H9 (cell line): ENCODE measurements at regions not wholly inside any gene's neighbourhood (a gene's known extent, or its start where the extent isn't known, plus 50 kb on each side); places are given as distances from the start of the nearest gene placed in this dataset.

Source experiments
- DNase-seq: peaks from one replicate; pipeline ENCODE4 v3.0.0-alpha.2; 2017
- H2AFZ ChIP-seq: one replicate; pipeline ENCODE4 v1.6.1; 2013; ENCODE audit warnings: mild to moderate bottlenecking, low read length, control low read depth, moderate library complexity
- H2AK5ac ChIP-seq: 2 replicates; pipeline ENCODE4 v1.6.1; 2013; ENCODE audit warnings: low read length, control low read depth, mixed read lengths; ENCODE audit not compliant: insufficient read length
- H2BK120ac ChIP-seq: one replicate; pipeline ENCODE4 v1.6.1; 2013; ENCODE audit warnings: low read depth, mild to moderate bottlenecking, low read length, control low read depth, inconsistent platforms; ENCODE audit not compliant: poor library complexity, severe bottlenecking
- H2BK12ac ChIP-seq: 2 replicates; pipeline ENCODE4 v1.6.1; 2013; ENCODE audit warnings: low read length, control low read depth, mixed read lengths, low read depth; ENCODE audit not compliant: insufficient read length
- H2BK15ac ChIP-seq: 2 replicates; pipeline ENCODE4 v1.6.1; 2013; ENCODE audit warnings: low read depth, low read length, control low read depth
- H2BK20ac ChIP-seq: one replicate; pipeline ENCODE4 v1.6.1; 2013; ENCODE audit warnings: low read depth, mild to moderate bottlenecking, low read length, control low read depth, inconsistent platforms; ENCODE audit not compliant: poor library complexity, severe bottlenecking
- H2BK5ac ChIP-seq: 2 replicates; pipeline ENCODE4 v1.6.1; 2013; ENCODE audit warnings: low read length, control low read depth, mixed read lengths; ENCODE audit not compliant: insufficient read length
- H3K14ac ChIP-seq: 2 replicates; pipeline ENCODE4 v1.6.1; 2013; ENCODE audit warnings: low read length, control low read depth; ENCODE audit not compliant: insufficient read depth
- H3K18ac ChIP-seq: 2 replicates; pipeline ENCODE4 v1.6.1; 2013; ENCODE audit warnings: low read depth, mild to moderate bottlenecking, mixed read lengths, low read length, control low read depth; ENCODE audit not compliant: insufficient read length
- H3K23ac ChIP-seq: 2 replicates; pipeline ENCODE4 v1.6.1; 2013; ENCODE audit warnings: low read length, control low read depth, mixed read lengths, low read depth; ENCODE audit not compliant: insufficient read length
- H3K23me2 ChIP-seq: 2 replicates; pipeline ENCODE4 v1.6.1; 2013; ENCODE audit warnings: low read depth, mild to moderate bottlenecking, mixed read lengths, low read length, control low read depth; ENCODE audit not compliant: insufficient read length, poor library complexity, severe bottlenecking
- H3K27ac ChIP-seq: 2 replicates; pipeline ENCODE4 v1.5.1; 2013; ENCODE audit warnings: low read length, control low read depth, mixed read lengths, low read depth; ENCODE audit not compliant: insufficient read length
- H3K27me3 ChIP-seq: 2 replicates; pipeline ENCODE4 v1.6.1; 2013; ENCODE audit warnings: low read length, control low read depth, inconsistent platforms; ENCODE audit not compliant: insufficient read depth
- H3K4ac ChIP-seq: 2 replicates; pipeline ENCODE4 v1.6.1; 2013; ENCODE audit warnings: low read depth, mild to moderate bottlenecking, control low read depth, inconsistent platforms, low read length, moderate library complexity
- H3K4me1 ChIP-seq: 2 replicates; pipeline ENCODE4 v1.6.1; 2013; ENCODE audit warnings: low read length, control low read depth, inconsistent platforms; ENCODE audit not compliant: insufficient read depth
- H3K4me2 ChIP-seq: 2 replicates; pipeline ENCODE4 v1.6.1; 2013; ENCODE audit warnings: low read length, control low read depth, mixed read lengths; ENCODE audit not compliant: insufficient read length, insufficient read depth
- H3K56ac ChIP-seq: 2 replicates; pipeline ENCODE4 v1.6.1; 2013; ENCODE audit warnings: low read depth, mild to moderate bottlenecking, mixed read lengths, low read length, control low read depth; ENCODE audit not compliant: insufficient read length
- H3K79me1 ChIP-seq: 2 replicates; pipeline ENCODE4 v1.6.1; 2013; ENCODE audit warnings: low read depth, mild to moderate bottlenecking, moderate library complexity, low read length, control low read depth, inconsistent platforms; ENCODE audit not compliant: insufficient read depth, poor library complexity, severe bottlenecking
- H3K79me2 ChIP-seq: 2 replicates; pipeline ENCODE4 v1.6.1; 2013; ENCODE audit warnings: low read length, control low read depth, inconsistent platforms; ENCODE audit not compliant: insufficient read depth
- H3K9ac ChIP-seq: 2 replicates; pipeline ENCODE4 v1.6.1; 2013; ENCODE audit warnings: low read length, control low read depth, mixed read lengths; ENCODE audit not compliant: insufficient read length; ENCODE audit errors: extremely low read depth
- H3K9me3 ChIP-seq: one replicate; pipeline ENCODE4 v1.6.1; 2013; ENCODE audit warnings: low read depth, low read length, inconsistent platforms; ENCODE audit not compliant: control insufficient read depth
- H3T11ph ChIP-seq: one replicate; pipeline ENCODE4 v1.6.1; 2013; ENCODE audit warnings: mild to moderate bottlenecking, low read length, control low read depth, inconsistent platforms
- H4K20me1 ChIP-seq: one replicate; pipeline ENCODE4 v1.6.1; 2013; ENCODE audit not compliant: control insufficient read depth, insufficient read length, insufficient read depth
- H4K5ac ChIP-seq: 2 replicates; pipeline ENCODE4 v1.6.1; 2013; ENCODE audit warnings: low read depth, mild to moderate bottlenecking, mixed read lengths, low read length, control low read depth; ENCODE audit not compliant: insufficient read length
- H4K8ac ChIP-seq: replicated peaks from 2 replicates; pipeline ENCODE4 v1.6.1; 2013; ENCODE audit warnings: low read length, control low read depth, mixed read lengths, low read depth; ENCODE audit not compliant: insufficient read length
- H4K91ac ChIP-seq: 2 replicates; pipeline ENCODE4 v1.6.1; 2013; ENCODE audit warnings: low read depth, mild to moderate bottlenecking, moderate library complexity, mixed read lengths, low read length, control low read depth; ENCODE audit not compliant: insufficient read length
- H3K27ac Mint-ChIP-seq, 3 experiments: 2 replicates in 2 of 3; 3 replicates in 1 of 3; pipeline ENCODE4 v1.8.0; 2020 to 2021; ENCODE audit warnings: mixed read lengths in 3 of 3, mild to moderate bottlenecking in 1 of 3, moderate library complexity in 1 of 3
- H3K27me3 Mint-ChIP-seq: 2 replicates; pipeline ENCODE4 v1.8.0; 2021; ENCODE audit warnings: low read depth, mild to moderate bottlenecking, moderate library complexity, mixed read lengths
- H3K36me3 Mint-ChIP-seq, 3 experiments: 2 replicates in 2 of 3; 3 replicates in 1 of 3; pipeline ENCODE4 v1.8.0; 2020 to 2021; ENCODE audit warnings: low read depth in 3 of 3, mixed read lengths in 3 of 3; ENCODE audit not compliant: insufficient read depth in 1 of 3
- H3K4me1 Mint-ChIP-seq, 2 experiments: 2 replicates each; pipeline ENCODE4 v1.8.0; 2020; ENCODE audit warnings: mixed read lengths in 2 of 2
- H3K4me3 Mint-ChIP-seq, 2 experiments: 2 replicates in 1 of 2; 3 replicates in 1 of 2; pipeline ENCODE4 v1.8.0; 2020 to 2021; ENCODE audit warnings: mild to moderate bottlenecking in 2 of 2, mixed read lengths in 2 of 2, moderate library complexity in 1 of 2
- H3K9me3 Mint-ChIP-seq, 2 experiments: 2 replicates in 1 of 2; 3 replicates in 1 of 2; pipeline ENCODE4 v1.8.0; 2020; ENCODE audit warnings: mild to moderate bottlenecking in 2 of 2, mixed read lengths in 2 of 2, moderate library complexity in 1 of 2
- WGBS: extraction: QIAGEN DNeasy Blood & Tissue Kit; methylation state at CpG from one replicate; pipeline ENCODE4 v1.1.7; 2013; ENCODE audit warnings: missing lambda C conversion rate, low lambda C conversion rate, mixed read lengths; ENCODE audit not compliant: insufficient read length; ENCODE audit errors: extremely low coverage; 5-methylcytosine and 5-hydroxymethylcytosine counted together
- TF ChIP-seq, protein P1 (sequence below): fragments of 200-600 bp; sonication (generic); conservative IDR thresholded peaks from 3 replicates; pipeline ENCODE4 v1.8.0; 2021; ENCODE audit warnings: antibody characterized with exemption, mild to moderate bottlenecking

DNA sequence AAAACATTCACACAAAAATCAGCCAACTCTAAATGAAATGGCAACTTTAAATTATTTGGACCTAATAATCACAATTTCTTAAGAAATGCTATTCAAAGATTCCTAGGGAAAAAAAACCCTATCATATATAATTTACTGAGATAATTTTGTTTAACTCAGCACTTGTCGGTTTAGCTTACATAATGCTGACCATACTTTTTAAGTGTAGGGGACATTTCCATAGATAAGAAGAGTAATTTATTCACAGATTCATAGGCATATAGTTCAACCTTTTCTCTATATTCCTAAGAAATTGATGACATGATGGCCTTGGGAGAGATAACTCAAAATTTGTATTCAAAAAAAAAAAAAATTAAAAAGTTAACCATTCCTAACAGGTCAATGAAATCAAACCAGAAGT, 260.8 kb upstream of the PGRMC2 start:
- no peak overlapping the region for H3K23ac ChIP-seq
- H3T11ph ChIP-seq, result no peak overlapping the region
- no peaks in the 10 kb centered on the region for H3K27me3 ChIP-seq
- H3K4ac ChIP-seq, result no peak overlapping the region
- TF ChIP-seq, protein P1, sequence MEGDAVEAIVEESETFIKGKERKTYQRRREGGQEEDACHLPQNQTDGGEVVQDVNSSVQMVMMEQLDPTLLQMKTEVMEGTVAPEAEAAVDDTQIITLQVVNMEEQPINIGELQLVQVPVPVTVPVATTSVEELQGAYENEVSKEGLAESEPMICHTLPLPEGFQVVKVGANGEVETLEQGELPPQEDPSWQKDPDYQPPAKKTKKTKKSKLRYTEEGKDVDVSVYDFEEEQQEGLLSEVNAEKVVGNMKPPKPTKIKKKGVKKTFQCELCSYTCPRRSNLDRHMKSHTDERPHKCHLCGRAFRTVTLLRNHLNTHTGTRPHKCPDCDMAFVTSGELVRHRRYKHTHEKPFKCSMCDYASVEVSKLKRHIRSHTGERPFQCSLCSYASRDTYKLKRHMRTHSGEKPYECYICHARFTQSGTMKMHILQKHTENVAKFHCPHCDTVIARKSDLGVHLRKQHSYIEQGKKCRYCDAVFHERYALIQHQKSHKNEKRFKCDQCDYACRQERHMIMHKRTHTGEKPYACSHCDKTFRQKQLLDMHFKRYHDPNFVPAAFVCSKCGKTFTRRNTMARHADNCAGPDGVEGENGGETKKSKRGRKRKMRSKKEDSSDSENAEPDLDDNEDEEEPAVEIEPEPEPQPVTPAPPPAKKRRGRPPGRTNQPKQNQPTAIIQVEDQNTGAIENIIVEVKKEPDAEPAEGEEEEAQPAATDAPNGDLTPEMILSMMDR, result no peak
- H2BK15ac ChIP-seq, result no peak overlapping the region
- no peak overlapping the region for H3K14ac ChIP-seq
- no peak overlapping the region for H2BK12ac ChIP-seq
- no peak overlapping the region for H4K8ac ChIP-seq
- H4K91ac ChIP-seq, result no peak overlapping the region
- no peak overlapping the region for H4K5ac ChIP-seq
- Mint-ChIP-seq H3K27me3 (peaks cover 1% of the 10 kb centered on the region), H3K36me3 (peaks cover 0 to 3% (median 2%) of the 10 kb centered on the region in 3 experiments; a peak in 2 of 7 replicates), H3K27ac (no peak overlapping the region), H3K4me3 (no peak overlapping the region), H3K4me1 (peaks cover 2 to 6% of the 10 kb centered on the region in 2 experiments; a peak in 2 of 4 replicates), H3K9me3 (peaks cover 8 to 9% of the 10 kb centered on the region in 2 experiments; a peak in 3 of 5 replicates)
- H3K9me3 ChIP-seq, result no peaks in the 10 kb centered on the region
- no peak overlapping the region for H2AK5ac ChIP-seq
- no peak for DNase-seq
- no peak overlapping the region for H3K27ac ChIP-seq
- H2BK5ac ChIP-seq, result no peak overlapping the region
- H3K9ac ChIP-seq, result no peak overlapping the region
- no peak overlapping the region for H3K4me2 ChIP-seq
- no peak overlapping the region for H3K56ac ChIP-seq
- no peak overlapping the region for H2BK120ac ChIP-seq
- no peak overlapping the region for H2BK20ac ChIP-seq
- no peaks in the 10 kb centered on the region for H3K23me2 ChIP-seq
- no peak overlapping the region for H3K18ac ChIP-seq
- WGBS, result no CpG with 5 or more reads among the region's 1 CpG
- H3K4me1 ChIP-seq, result no peaks in the 10 kb centered on the region
- no peaks in the 10 kb centered on the region for H3K79me1 ChIP-seq
- no peaks in the 10 kb centered on the region for H3K79me2 ChIP-seq
- no peak overlapping the region for H2AFZ ChIP-seq
- H4K20me1 ChIP-seq, result no peaks in the 10 kb centered on the region
